ENCODE measurements at regions not wholly inside any gene's neighbourhood (a gene's known extent, or its start where the extent isn't known, plus 50 kb on each side); places are given as distances from the start of the nearest gene placed in this dataset.

DNA sequence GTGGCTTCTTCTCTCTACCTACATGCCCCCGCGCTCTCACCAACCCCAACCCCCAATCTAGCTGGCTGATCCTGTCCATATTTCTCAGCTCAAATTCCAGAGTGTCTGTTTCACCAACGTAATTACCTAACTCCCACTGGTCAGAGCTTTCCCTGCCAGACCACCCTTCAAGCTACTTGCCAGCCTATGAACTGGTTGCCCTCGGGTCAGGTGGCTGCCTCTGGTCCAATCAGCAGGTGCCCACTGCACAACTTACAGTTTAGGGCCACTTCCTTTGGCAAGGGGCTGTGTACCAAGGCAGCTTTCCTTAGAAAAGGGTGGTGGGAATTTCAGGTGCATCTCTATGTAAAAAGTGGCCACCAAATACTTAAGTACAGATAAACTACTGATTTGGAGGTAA lies 92.2 kb upstream of the SLC30A5 start:
- TF ChIP-seq, protein P1, sequence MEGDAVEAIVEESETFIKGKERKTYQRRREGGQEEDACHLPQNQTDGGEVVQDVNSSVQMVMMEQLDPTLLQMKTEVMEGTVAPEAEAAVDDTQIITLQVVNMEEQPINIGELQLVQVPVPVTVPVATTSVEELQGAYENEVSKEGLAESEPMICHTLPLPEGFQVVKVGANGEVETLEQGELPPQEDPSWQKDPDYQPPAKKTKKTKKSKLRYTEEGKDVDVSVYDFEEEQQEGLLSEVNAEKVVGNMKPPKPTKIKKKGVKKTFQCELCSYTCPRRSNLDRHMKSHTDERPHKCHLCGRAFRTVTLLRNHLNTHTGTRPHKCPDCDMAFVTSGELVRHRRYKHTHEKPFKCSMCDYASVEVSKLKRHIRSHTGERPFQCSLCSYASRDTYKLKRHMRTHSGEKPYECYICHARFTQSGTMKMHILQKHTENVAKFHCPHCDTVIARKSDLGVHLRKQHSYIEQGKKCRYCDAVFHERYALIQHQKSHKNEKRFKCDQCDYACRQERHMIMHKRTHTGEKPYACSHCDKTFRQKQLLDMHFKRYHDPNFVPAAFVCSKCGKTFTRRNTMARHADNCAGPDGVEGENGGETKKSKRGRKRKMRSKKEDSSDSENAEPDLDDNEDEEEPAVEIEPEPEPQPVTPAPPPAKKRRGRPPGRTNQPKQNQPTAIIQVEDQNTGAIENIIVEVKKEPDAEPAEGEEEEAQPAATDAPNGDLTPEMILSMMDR (IDR thresholded peaks at IDR 0.05) = no peak
- no peak for TF ChIP-seq EP300 (IDR thresholded peaks at IDR 0.05)

Measured in ovary (tissue), 3 donors.